ENCODE measurements at regions not wholly inside any gene's neighbourhood (a gene's known extent, or its start where the extent isn't known, plus 50 kb on each side); places are given as distances from the start of the nearest gene placed in this dataset.

DNA sequence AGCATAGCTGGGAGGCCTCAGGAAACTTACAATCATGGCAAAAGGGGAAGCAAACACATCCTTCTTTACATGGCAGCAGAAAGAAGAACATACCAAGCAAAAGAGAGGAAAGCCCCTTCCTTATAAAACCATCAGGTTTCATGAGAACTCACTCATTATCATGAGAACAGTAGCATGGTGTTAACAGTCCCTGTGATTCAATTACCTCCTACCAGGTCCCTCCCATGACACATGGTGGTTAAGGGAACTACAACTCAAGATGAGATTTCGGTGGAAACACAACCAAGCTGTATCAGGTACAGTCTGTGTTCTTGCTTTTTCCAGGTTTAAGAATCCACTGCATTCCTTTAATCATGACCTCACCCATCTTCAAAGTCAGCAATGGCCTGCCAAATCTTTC, 514.2 kb downstream of the KCTD16 start:
- TF ChIP-seq, protein P1, sequence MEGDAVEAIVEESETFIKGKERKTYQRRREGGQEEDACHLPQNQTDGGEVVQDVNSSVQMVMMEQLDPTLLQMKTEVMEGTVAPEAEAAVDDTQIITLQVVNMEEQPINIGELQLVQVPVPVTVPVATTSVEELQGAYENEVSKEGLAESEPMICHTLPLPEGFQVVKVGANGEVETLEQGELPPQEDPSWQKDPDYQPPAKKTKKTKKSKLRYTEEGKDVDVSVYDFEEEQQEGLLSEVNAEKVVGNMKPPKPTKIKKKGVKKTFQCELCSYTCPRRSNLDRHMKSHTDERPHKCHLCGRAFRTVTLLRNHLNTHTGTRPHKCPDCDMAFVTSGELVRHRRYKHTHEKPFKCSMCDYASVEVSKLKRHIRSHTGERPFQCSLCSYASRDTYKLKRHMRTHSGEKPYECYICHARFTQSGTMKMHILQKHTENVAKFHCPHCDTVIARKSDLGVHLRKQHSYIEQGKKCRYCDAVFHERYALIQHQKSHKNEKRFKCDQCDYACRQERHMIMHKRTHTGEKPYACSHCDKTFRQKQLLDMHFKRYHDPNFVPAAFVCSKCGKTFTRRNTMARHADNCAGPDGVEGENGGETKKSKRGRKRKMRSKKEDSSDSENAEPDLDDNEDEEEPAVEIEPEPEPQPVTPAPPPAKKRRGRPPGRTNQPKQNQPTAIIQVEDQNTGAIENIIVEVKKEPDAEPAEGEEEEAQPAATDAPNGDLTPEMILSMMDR (IDR thresholded peaks at IDR 0.05; ENCODE audit: insufficient read depth, low read length), result no peak
- TF ChIP-seq POLR2AphosphoS5 (IDR thresholded peaks at IDR 0.05; ENCODE audit: low read depth) (no peak), SPI1 (IDR thresholded peaks at IDR 0.05; ENCODE audit: borderline replicate concordance, low read depth) (no peak)
- TF ChIP-seq, protein P2, sequence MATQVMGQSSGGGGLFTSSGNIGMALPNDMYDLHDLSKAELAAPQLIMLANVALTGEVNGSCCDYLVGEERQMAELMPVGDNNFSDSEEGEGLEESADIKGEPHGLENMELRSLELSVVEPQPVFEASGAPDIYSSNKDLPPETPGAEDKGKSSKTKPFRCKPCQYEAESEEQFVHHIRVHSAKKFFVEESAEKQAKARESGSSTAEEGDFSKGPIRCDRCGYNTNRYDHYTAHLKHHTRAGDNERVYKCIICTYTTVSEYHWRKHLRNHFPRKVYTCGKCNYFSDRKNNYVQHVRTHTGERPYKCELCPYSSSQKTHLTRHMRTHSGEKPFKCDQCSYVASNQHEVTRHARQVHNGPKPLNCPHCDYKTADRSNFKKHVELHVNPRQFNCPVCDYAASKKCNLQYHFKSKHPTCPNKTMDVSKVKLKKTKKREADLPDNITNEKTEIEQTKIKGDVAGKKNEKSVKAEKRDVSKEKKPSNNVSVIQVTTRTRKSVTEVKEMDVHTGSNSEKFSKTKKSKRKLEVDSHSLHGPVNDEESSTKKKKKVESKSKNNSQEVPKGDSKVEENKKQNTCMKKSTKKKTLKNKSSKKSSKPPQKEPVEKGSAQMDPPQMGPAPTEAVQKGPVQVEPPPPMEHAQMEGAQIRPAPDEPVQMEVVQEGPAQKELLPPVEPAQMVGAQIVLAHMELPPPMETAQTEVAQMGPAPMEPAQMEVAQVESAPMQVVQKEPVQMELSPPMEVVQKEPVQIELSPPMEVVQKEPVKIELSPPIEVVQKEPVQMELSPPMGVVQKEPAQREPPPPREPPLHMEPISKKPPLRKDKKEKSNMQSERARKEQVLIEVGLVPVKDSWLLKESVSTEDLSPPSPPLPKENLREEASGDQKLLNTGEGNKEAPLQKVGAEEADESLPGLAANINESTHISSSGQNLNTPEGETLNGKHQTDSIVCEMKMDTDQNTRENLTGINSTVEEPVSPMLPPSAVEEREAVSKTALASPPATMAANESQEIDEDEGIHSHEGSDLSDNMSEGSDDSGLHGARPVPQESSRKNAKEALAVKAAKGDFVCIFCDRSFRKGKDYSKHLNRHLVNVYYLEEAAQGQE (IDR thresholded peaks at IDR 0.05; ENCODE audit: insufficient replicate concordance, low read depth), result no peak
